ENCODE measurements at regions not wholly inside any gene's neighbourhood (a gene's known extent, or its start where the extent isn't known, plus 50 kb on each side); places are given as distances from the start of the nearest gene placed in this dataset.
A peak's percentile ranks its signal among the peaks of the same experiment; 100 is the strongest.

DNA sequence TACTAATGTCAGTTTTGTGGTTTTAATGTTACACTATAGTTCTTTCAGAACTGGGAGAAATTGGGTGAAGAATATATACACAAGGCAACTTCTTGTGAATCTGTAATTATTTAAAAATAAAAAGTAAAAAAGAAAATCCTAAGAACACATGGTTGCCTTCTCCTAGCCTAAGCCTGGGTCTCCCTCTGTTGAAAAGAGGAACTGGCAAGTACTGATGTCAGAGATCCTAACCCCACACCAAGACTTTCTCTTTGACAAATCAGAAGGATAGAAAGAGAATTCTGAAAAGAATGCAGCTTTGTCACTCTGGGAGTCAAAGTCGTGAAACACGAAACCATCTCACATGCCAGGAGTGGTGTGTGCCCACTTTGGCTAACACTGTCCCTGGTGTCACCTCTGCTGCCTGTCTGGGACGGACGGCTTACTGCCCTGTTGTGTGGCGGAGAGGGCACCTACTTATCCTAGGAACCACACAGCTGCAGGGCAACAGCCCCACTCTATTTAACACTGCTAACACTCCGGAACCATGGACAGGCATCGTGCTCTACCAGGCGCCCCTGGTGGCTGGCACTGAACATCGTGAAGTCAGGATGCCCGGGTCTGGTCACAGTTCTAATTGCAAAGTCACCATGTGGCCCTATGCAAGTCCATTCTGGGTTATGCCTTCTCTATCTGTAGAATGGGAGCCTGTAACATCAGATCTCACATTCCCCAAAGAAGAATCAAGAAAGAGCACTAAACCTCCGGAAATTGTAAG lies 108.7 kb upstream of the CD82 start:
- TF ChIP-seq, protein P1, sequence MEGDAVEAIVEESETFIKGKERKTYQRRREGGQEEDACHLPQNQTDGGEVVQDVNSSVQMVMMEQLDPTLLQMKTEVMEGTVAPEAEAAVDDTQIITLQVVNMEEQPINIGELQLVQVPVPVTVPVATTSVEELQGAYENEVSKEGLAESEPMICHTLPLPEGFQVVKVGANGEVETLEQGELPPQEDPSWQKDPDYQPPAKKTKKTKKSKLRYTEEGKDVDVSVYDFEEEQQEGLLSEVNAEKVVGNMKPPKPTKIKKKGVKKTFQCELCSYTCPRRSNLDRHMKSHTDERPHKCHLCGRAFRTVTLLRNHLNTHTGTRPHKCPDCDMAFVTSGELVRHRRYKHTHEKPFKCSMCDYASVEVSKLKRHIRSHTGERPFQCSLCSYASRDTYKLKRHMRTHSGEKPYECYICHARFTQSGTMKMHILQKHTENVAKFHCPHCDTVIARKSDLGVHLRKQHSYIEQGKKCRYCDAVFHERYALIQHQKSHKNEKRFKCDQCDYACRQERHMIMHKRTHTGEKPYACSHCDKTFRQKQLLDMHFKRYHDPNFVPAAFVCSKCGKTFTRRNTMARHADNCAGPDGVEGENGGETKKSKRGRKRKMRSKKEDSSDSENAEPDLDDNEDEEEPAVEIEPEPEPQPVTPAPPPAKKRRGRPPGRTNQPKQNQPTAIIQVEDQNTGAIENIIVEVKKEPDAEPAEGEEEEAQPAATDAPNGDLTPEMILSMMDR (IDR thresholded peaks at IDR 0.05): no peak
- TF ChIP-seq EP300 (IDR thresholded peaks at IDR 0.05): no peak
- no peak for TF ChIP-seq POLR2AphosphoS5 (IDR thresholded peaks at IDR 0.05)
- TF ChIP-seq POLR2A (IDR thresholded peaks at IDR 0.05): no peak

DNA sequence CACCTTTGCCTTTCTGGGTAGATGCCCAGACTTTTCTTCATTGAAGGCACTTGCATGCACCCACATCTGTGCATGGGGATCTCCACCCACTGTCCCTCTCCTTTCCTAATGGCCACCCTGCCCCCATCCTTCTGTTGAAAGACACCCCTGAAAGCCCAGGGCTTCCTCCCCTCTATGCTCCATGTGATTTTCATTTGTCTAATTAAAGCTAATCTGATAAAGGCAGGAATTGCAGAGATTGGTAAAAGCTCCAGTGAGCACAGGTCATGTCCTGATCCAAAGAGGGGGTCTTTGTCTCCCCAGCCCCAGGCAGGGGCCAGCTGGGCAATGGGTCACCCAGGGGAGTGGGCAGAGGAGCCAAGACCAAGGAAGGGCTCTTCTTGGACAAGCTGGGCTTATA lies 107.6 kb upstream of the CD82 start:
- no peak for TF ChIP-seq POLR2AphosphoS5 (IDR thresholded peaks at IDR 0.05)
- TF ChIP-seq EP300 (IDR thresholded peaks at IDR 0.05): no peak
- TF ChIP-seq POLR2A (IDR thresholded peaks at IDR 0.05): no peak
- TF ChIP-seq, protein P1 (IDR thresholded peaks at IDR 0.05): no peak
- no peaks in the 10 kb centered on the region for H3K27me3 ChIP-seq
- H3K4me1 ChIP-seq: no peaks in the 10 kb centered on the region
- H3K27ac ChIP-seq: no peak overlapping the region
- peak in 1 of 2 donors; percentile 13 for DNase-seq (ENCODE audit: low spot score in 2 of 2)
- no peak overlapping the region for H3K4me3 ChIP-seq
- H3K36me3 ChIP-seq: no peaks in the 10 kb centered on the region
- H3K9me3 ChIP-seq: no peaks in the 10 kb centered on the region

More for the DNA sequence above, 108.7 kb upstream of the CD82 start:
- Histone ChIP-seq H3K9me3 (no peaks in the 10 kb centered on the region), H3K4me3 (no peak overlapping the region), H3K27ac (no peak overlapping the region), H3K27me3 (no peaks in the 10 kb centered on the region), H3K36me3 (no peaks in the 10 kb centered on the region), H3K4me1 (no peaks in the 10 kb centered on the region)
- DNase-seq (ENCODE audit: low spot score in 2 of 2): peak in 1 of 2 donors; percentile 22
- 50% methylated on average over 8 of the region's 11 CpGs for WGBS

DNA sequence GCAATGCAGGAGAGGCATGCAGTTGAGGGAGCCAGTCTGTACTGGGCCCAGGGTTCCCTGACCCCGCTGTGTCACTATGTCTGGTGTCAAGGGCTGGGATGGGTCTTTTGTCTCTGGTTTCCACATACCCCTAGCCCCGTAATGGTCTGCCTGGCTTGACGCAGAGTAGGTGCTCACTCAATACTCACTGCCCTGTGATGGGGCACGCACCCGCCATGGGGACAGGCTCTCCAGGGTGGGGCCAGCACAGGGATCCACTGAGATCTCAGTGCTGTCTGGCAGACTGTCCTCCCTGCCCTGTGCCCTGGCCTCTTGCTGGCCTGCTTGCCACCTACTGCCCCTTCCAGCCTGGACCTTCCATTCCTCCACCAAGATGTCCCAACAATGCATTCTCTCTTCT lies 101.7 kb upstream of the CD82 start:
- Histone ChIP-seq H3K9me3 (peaks cover 4% of the 10 kb centered on the region), H3K36me3 (no peaks in the 10 kb centered on the region), H3K27ac (no peak overlapping the region), H3K4me1 (peaks cover 3% of the 10 kb centered on the region), H3K27me3 (peaks cover 17% of the 10 kb centered on the region), H3K4me3 (no peak overlapping the region)
- TF ChIP-seq POLR2AphosphoS5 (IDR thresholded peaks at IDR 0.05) (no peak), POLR2A (IDR thresholded peaks at IDR 0.05) (no peak), EP300 (IDR thresholded peaks at IDR 0.05) (no peak)
- TF ChIP-seq, protein P1 (IDR thresholded peaks at IDR 0.05): no peak
- 97% methylated on average over 4 of the region's 5 CpGs for WGBS
- DNase-seq (ENCODE audit: low spot score in 2 of 2): peak in 1 of 2 donors; percentile 42

DNA sequence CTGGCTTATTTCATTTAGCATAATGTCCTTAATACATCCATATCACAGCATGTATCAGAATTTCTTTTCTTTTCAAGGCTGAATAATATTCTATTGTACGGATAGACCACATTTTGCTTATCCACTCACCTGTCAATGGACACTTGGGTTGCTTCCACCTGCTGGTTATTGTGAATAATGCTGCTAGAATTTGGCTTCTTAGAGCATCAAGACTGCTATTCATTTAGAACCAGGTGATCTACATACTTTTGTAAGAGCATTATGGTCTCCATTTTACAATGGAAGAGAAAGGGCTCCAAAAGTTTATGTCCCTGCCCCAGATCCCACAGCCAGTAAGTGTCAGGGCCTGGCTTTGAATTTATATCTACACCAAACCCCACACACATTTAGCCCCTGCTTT lies 100.7 kb upstream of the CD82 start:
- WGBS: 100% methylated on average over 1 of the region's 1 CpG
- H3K4me1 ChIP-seq: peaks cover 3% of the 10 kb centered on the region
- H3K4me3 ChIP-seq: no peak overlapping the region
- DNase-seq (ENCODE audit: low spot score in 2 of 2): no peak
- H3K36me3 ChIP-seq: no peaks in the 10 kb centered on the region
- H3K27ac ChIP-seq: no peak overlapping the region
- peaks cover 20% of the 10 kb centered on the region for H3K27me3 ChIP-seq
- TF ChIP-seq, protein P1 (IDR thresholded peaks at IDR 0.05): no peak
- no peak for TF ChIP-seq EP300 (IDR thresholded peaks at IDR 0.05)
- no peak for TF ChIP-seq POLR2A (IDR thresholded peaks at IDR 0.05)
- no peak for TF ChIP-seq POLR2AphosphoS5 (IDR thresholded peaks at IDR 0.05)
- peaks cover 4% of the 10 kb centered on the region for H3K9me3 ChIP-seq

DNA sequence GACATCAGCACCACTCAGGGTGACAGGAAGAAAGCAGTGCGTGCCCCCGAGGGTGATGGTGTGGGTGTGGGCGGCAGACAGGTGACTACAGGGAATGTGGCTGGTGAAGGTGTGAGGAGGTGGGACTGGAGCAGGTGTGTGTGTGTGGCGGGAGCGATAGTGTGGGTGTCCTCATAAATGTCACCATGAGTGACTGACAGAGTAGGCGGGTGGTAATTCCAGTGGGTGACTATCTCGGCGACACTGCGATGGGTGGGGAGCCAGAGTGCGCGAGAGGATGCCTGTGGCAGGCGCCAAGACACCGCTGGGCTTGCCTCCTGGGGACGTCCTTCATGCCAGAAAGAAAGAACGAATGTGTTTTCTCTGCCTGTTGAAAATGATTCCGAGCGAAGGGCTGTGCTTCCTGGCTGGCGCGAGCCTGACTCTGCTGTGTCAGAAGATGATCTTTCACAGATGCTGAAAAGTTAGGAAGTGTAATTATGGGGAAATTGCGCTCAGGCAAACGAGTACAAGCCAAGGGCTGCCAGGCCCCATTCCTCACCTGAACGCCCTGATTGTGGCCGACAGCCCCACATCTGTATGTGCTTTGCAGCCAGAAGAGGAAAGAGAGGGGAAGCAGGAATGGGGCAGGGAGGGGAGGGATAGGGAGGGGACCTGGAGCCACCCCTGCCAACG lies 98.8 kb upstream of the CD82 start:
- WGBS: 53% methylated on average over 24 of the region's 24 CpGs

More for the DNA sequence above, 98.8 kb upstream of the CD82 start:
- Histone ChIP-seq H3K9me3 (peaks cover 4% of the 10 kb centered on the region), H3K4me3 (no peak overlapping the region), H3K4me1 (peaks cover 3% of the 10 kb centered on the region), H3K27me3 (peaks cover 23% of the 10 kb centered on the region), H3K36me3 (no peaks in the 10 kb centered on the region), H3K27ac (no peak overlapping the region)
- TF ChIP-seq POLR2AphosphoS5 (IDR thresholded peaks at IDR 0.05) (no peak), POLR2A (IDR thresholded peaks at IDR 0.05) (no peak), EP300 (IDR thresholded peaks at IDR 0.05) (no peak)
- TF ChIP-seq, protein P1 (IDR thresholded peaks at IDR 0.05): no peak
- DNase-seq (ENCODE audit: low spot score in 2 of 2): peak in 1 of 2 donors; percentile 61

Data from suprapubic skin (tissue), 4 donors.